ENCODE measurements at regions not wholly inside any gene's neighbourhood (a gene's known extent, or its start where the extent isn't known, plus 50 kb on each side); places are given as distances from the start of the nearest gene placed in this dataset.

DNA sequence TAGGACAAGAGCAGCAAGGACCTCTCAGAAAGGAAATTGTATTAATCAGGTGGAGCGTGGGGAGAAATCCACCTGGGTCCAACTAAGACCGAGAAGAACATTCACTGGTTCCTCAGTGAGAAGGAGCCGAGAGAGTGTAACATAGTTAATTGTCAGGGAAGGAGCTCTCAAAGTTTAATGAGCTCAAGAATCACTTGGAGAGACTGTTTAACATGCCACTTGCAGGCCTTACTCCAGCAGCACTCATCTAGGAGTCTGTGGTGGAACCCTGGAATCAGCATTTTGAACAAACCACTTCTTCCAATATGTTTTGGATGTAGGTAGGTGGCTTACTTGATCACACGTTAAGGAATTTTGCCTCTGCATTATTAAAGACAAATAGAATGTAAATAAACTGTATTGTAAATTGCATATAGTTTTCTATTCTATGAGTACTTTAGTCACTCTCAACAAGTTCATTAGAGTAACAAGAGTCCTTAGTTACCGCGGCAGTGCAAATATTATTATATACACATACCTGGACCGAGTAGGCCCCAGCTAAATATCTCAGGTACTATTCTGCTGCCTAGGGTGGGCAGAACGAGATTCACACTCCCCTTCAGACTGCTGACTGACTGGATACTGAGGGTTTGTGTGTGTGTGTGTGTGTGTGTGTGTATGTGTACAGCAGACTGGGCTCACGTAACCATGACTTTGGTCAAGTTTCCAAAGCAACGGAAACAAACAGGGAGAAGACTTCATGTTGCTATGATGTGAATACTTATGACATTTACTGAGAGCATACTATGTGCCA, 203.2 kb upstream of the USP24 start:
- Histone ChIP-seq H3K4me3 (no peak overlapping the region), H3K27ac (no peak overlapping the region), H3K9me3 (ENCODE audit: low read depth, low read length) (no peaks in the 10 kb centered on the region), H3K36me3 (ENCODE audit: insufficient read depth, low read length) (no peaks in the 10 kb centered on the region), H3K9ac (ENCODE audit: insufficient read length) (no peak overlapping the region)
- no peak for DNase-seq (ENCODE audit: low read depth, low spot score)
- TF ChIP-seq EZH2 (IDR thresholded peaks at IDR 0.05) (no peak), POLR2AphosphoS5 (IDR thresholded peaks at IDR 0.05; ENCODE audit: borderline replicate concordance, low read depth, low read length) (no peak), FOXP2 (optimal IDR thresholded peaks at IDR 0.05; ENCODE audit: control extremely low read depth, extremely low read length, insufficient read depth) (no peak)

DNA sequence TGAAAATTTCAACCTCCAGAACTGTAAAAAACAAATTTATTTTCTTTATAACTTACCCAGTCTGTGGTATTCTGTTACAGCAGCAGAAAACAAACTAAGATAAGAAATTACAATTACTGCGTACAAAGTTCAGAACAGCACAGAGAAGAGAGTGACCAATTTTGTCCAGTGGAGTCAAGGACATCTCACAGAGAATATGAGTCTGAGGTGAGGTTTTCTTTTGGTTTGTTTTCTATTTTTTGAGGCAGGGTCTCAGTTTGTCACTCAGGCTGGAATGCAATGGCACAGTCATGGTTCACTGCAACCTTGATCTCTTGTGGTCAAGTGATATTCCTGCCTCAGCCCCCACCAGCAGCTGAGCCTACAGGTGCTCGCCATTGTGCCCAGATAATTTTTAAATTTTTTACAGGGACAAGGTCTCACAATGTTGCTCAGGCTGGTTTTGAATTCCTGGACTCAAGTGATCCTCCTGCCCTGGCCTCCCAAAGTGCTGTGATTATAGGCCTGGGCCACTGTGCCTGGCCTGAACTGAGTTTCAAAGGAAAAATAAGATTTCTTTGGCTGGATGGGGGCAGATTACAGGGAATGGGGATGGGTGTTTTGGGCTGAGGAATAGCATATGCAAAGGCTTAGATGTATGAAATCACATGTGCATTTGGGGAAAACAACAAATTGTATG, 201.1 kb upstream of the USP24 start:
- no peak overlapping the region for H3K27ac ChIP-seq
- DNase-seq (ENCODE audit: low read depth, low spot score), result no peak
- no peaks in the 10 kb centered on the region for H3K9me3 ChIP-seq (ENCODE audit: low read depth, low read length)
- H3K4me3 ChIP-seq, result no peak overlapping the region
- TF ChIP-seq FOXP2 (optimal IDR thresholded peaks at IDR 0.05; ENCODE audit: control extremely low read depth, extremely low read length, insufficient read depth) (no peak), POLR2AphosphoS5 (IDR thresholded peaks at IDR 0.05; ENCODE audit: borderline replicate concordance, low read depth, low read length) (no peak), EZH2 (IDR thresholded peaks at IDR 0.05) (no peak)
- H3K36me3 ChIP-seq (ENCODE audit: insufficient read depth, low read length), result no peaks in the 10 kb centered on the region
- no peak overlapping the region for H3K9ac ChIP-seq (ENCODE audit: insufficient read length)

DNA sequence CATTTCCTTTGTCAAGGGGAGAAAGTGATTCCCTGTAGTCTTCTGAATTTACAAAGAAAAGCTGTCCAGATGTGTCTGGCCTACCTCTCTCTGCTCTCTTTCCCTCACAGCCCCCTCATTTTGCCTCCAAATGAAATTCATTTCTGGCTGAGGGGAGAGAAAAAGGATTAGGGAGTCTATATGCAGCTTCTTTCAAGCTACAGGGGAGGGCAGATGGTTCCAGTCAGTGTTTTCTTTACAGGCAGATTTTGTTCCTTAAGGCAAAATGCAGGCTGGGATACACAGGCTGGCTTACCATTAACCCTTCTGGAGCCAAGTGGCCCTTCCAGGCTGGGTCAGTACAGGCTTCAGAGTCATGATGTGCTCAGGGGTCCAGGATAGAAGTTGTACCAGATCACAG, 198.1 kb upstream of the USP24 start:
- H3K9ac ChIP-seq (ENCODE audit: insufficient read length), result no peak overlapping the region
- no peak for TF ChIP-seq FOXP2 (optimal IDR thresholded peaks at IDR 0.05; ENCODE audit: control extremely low read depth, extremely low read length, insufficient read depth)
- H3K9me3 ChIP-seq (ENCODE audit: low read depth, low read length), result no peaks in the 10 kb centered on the region
- H3K4me3 ChIP-seq, result no peak overlapping the region
- DNase-seq (ENCODE audit: low read depth, low spot score), result no peak
- H3K36me3 ChIP-seq (ENCODE audit: insufficient read depth, low read length), result no peaks in the 10 kb centered on the region
- no peak overlapping the region for H3K27ac ChIP-seq

DNA sequence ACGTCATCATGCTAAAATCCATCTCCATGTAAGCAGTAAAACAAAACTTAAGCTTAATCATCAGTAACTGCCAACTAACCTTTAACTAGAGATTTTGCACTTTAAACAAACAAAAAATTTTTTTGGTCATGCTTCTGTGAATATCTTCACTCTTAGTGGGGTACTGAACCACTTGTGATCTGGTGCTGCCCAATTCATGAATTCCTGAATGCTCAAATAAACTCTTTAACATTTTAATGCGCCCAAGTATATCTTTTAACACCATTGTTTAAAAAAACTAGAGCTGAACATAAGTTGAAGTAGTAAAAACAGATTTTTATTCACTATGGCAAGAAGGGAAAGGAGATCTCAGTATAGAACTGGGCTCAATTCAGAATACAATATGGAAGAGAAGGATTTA, 196.9 kb upstream of the USP24 start:
- Histone ChIP-seq H3K36me3 (ENCODE audit: insufficient read depth, low read length) (no peaks in the 10 kb centered on the region), H3K9me3 (ENCODE audit: low read depth, low read length) (no peaks in the 10 kb centered on the region), H3K4me3 (no peak overlapping the region), H3K27ac (no peak overlapping the region), H3K9ac (ENCODE audit: insufficient read length) (no peak overlapping the region)
- no peak for DNase-seq (ENCODE audit: low read depth, low spot score)
- no peak for TF ChIP-seq POLR2AphosphoS5 (IDR thresholded peaks at IDR 0.05; ENCODE audit: borderline replicate concordance, low read depth, low read length)
- no peak for TF ChIP-seq EZH2 (IDR thresholded peaks at IDR 0.05)
- TF ChIP-seq FOXP2 (optimal IDR thresholded peaks at IDR 0.05; ENCODE audit: control extremely low read depth, extremely low read length, insufficient read depth), result no peak

DNA sequence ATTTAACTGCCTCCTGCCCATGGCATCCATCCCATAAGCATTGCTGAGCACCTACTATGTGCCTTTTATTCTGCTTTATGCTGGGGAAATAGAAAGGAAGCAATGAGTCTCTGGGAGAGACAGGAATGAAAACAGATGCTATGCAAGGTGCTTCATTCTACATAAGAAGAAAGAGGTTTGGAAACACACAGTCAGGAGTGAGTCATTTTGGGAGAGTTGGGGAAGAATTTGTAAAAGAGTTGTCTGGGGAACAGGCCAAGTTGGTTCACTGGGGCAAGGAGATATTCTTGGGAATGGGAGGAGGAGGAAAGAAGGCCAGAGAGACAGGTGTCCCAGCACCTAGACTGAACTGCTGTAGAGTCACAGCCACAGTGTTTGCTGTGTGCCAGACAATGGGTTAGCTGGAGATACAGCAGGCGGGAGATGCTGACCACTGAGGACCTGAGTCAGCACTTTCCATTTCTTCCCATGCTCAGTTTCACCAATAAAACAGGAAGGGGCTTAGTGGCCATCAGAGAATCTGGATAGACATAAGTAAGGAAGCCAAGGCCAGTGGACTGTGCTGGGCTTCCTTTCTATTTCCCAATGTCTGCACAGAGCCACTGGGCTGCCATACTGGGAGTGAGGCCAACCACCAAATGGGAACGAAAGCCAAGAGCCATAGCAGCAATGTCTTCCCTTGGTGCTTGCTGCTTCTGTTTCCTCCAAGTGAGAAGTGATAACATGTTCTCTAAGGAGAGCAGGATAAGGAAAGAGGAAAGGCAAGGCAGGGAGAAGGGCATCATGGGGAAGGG, 187.7 kb upstream of the USP24 start:
- TF ChIP-seq POLR2AphosphoS5 (IDR thresholded peaks at IDR 0.05; ENCODE audit: borderline replicate concordance, low read depth, low read length) (no peak), FOXP2 (optimal IDR thresholded peaks at IDR 0.05; ENCODE audit: control extremely low read depth, extremely low read length, insufficient read depth) (no peak), EZH2 (IDR thresholded peaks at IDR 0.05) (no peak)
- no peak for DNase-seq (ENCODE audit: low read depth, low spot score)
- H3K36me3 ChIP-seq (ENCODE audit: insufficient read depth, low read length), result no peaks in the 10 kb centered on the region
- no peak overlapping the region for H3K9ac ChIP-seq (ENCODE audit: insufficient read length)
- no peaks in the 10 kb centered on the region for H3K9me3 ChIP-seq (ENCODE audit: low read depth, low read length)
- no peak overlapping the region for H3K4me3 ChIP-seq
- H3K27ac ChIP-seq, result no peak overlapping the region

DNA sequence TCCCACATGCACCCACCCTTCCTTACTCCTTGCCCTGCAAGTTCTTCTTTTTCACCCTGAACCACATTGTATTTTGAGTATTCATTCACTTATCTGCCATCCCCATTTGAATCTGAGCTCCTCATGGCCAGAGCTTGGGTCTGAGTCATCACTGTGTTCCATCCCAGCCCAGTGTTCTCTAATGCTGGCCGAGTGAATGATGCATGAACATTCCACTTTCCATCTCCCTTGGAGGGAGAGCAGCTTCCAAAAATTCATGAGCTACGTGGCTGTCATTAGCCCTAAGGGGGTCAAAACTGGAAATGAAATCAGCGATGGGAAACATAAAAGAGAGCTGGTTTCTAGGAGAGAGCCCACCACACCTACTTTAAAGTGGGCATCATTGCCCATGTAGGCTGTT, 187.0 kb upstream of the USP24 start:
- Histone ChIP-seq H3K9ac (ENCODE audit: insufficient read length) (no peak overlapping the region), H3K9me3 (ENCODE audit: low read depth, low read length) (no peaks in the 10 kb centered on the region), H3K27ac (no peak overlapping the region), H3K36me3 (ENCODE audit: insufficient read depth, low read length) (no peaks in the 10 kb centered on the region), H3K4me3 (no peak overlapping the region)
- TF ChIP-seq POLR2AphosphoS5 (IDR thresholded peaks at IDR 0.05; ENCODE audit: borderline replicate concordance, low read depth, low read length), result no peak
- no peak for TF ChIP-seq FOXP2 (optimal IDR thresholded peaks at IDR 0.05; ENCODE audit: control extremely low read depth, extremely low read length, insufficient read depth)
- TF ChIP-seq EZH2 (IDR thresholded peaks at IDR 0.05), result no peak
- no peak for DNase-seq (ENCODE audit: low read depth, low spot score)

DNA sequence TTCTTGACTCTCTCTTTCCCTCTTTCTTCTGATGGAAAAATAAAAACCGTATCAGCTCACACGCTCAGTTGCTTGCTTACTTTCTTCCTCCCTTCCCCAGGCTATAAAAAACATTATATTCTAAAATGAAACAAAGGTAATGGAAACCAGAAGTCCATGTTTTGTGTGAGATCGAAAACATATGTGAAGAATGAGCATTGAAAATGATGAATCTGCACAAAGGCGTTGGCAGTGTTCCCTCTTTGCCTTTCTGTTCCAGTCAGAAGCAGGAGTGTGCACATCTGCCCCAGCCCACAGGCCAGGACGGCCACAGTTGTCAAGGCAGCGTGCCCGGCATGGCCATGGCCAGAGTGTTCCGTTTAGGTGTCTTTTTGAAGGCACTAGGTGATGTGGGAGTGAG, 185.3 kb upstream of the USP24 start:
- no peaks in the 10 kb centered on the region for H3K9me3 ChIP-seq (ENCODE audit: low read depth, low read length)
- DNase-seq (ENCODE audit: low read depth, low spot score), result no peak
- TF ChIP-seq FOXP2 (optimal IDR thresholded peaks at IDR 0.05; ENCODE audit: control extremely low read depth, extremely low read length, insufficient read depth) (no peak), POLR2AphosphoS5 (IDR thresholded peaks at IDR 0.05; ENCODE audit: borderline replicate concordance, low read depth, low read length) (no peak), EZH2 (IDR thresholded peaks at IDR 0.05) (no peak)
- no peaks in the 10 kb centered on the region for H3K36me3 ChIP-seq (ENCODE audit: insufficient read depth, low read length)
- no peak overlapping the region for H3K27ac ChIP-seq
- no peak overlapping the region for H3K9ac ChIP-seq (ENCODE audit: insufficient read length)
- H3K4me3 ChIP-seq, result no peak overlapping the region

DNA sequence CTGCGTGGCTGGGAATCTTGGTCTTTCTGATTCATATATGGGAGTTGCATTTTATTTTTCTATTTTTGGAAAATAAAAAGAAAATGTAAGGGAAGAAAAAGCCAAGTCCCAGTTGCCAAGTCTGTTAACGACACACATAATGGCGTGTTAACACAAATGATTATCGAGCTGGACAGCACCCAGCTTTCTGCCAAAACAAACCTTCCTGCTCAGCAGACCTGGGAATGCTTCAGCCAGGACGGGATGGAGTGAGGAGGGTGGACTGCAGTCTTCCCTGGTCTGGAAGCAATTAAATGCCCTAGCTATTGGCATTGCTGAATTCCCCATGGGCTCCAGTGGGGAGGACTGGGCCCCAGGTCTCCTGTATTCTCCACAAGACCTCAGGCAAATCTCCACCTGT, 184.2 kb upstream of the USP24 start:
- Histone ChIP-seq H3K9me3 (ENCODE audit: low read depth, low read length) (no peaks in the 10 kb centered on the region), H3K9ac (ENCODE audit: insufficient read length) (no peak overlapping the region), H3K4me3 (no peak overlapping the region), H3K36me3 (ENCODE audit: insufficient read depth, low read length) (no peaks in the 10 kb centered on the region), H3K27ac (no peak overlapping the region)
- TF ChIP-seq FOXP2 (optimal IDR thresholded peaks at IDR 0.05; ENCODE audit: control extremely low read depth, extremely low read length, insufficient read depth), result no peak
- no peak for TF ChIP-seq EZH2 (IDR thresholded peaks at IDR 0.05)
- no peak for TF ChIP-seq POLR2AphosphoS5 (IDR thresholded peaks at IDR 0.05; ENCODE audit: borderline replicate concordance, low read depth, low read length)
- no peak for DNase-seq (ENCODE audit: low read depth, low spot score)
